Tibial artery (tissue), 4 donors: ENCODE measurements at regions not wholly inside any gene's neighbourhood (a gene's known extent, or its start where the extent isn't known, plus 50 kb on each side); places are given as distances from the start of the nearest gene placed in this dataset.

Experiments
- DNase-seq, 2 donors: peaks; one replicate each; pipeline ENCODE4 v3.0.0-alpha.2; 2019
- H3K27ac ChIP-seq, 2 donors: fragments of 200-600 bp; sonication (generic) in 1 of 2; 1 replicate in 1 of 2; 2 replicates in 1 of 2; pipeline ENCODE4 v1.5.1; 2018 to 2019; ENCODE audit warnings: mild to moderate bottlenecking in 1 of 2
- H3K27me3 ChIP-seq, 2 donors: fragments of 200-600 bp; sonication (generic) in 1 of 2; one replicate each; pipeline versions ENCODE4 v1.5.1 to v1.6.0; 2016 to 2019
- H3K36me3 ChIP-seq, 3 donors: fragments of 200-600 bp; sonication (generic) in 2 of 3; one replicate each; pipeline ENCODE4 v1.5.1; 2016 to 2019; ENCODE audit warnings: mild to moderate bottlenecking in 2 of 3
- H3K4me1 ChIP-seq, 4 donors: fragments of 200-600 bp; sonication (generic) in 2 of 4; 1 replicate in 3 of 4; 2 replicates in 1 of 4; pipeline ENCODE4 v1.5.1; 2016 to 2019
- H3K4me3 ChIP-seq, 2 donors: fragments of 200-600 bp; sonication (generic) in 1 of 2; 1 replicate in 1 of 2; 2 replicates in 1 of 2; pipeline ENCODE4 v1.5.1; 2018 to 2019; ENCODE audit warnings: mild to moderate bottlenecking in 2 of 2
- H3K9me3 ChIP-seq, 3 donors: fragments of 200-600 bp; sonication (generic) in 1 of 3; one replicate each; pipeline ENCODE4 v1.5.1; 2016 to 2019
- intact Hi-C: fragments of 100-400 bp; cut with DNase I; formaldehyde crosslinking; loops from one replicate; pipeline ENCODE4 v1.15.0; 2023; ENCODE audit warnings: low total_unique reads
- TF ChIP-seq, protein P1 (sequence below), 2 experiments: fragments of 200-600 bp in 1 of 2; fragments of 450-650 bp in 1 of 2; IDR thresholded peaks; one replicate each; pipeline ENCODE4 v1.5.1; 2017 to 2019; ENCODE audit warnings: antibody characterized with exemption in 2 of 2, mild to moderate bottlenecking in 1 of 2, moderate library complexity in 1 of 2

DNA sequence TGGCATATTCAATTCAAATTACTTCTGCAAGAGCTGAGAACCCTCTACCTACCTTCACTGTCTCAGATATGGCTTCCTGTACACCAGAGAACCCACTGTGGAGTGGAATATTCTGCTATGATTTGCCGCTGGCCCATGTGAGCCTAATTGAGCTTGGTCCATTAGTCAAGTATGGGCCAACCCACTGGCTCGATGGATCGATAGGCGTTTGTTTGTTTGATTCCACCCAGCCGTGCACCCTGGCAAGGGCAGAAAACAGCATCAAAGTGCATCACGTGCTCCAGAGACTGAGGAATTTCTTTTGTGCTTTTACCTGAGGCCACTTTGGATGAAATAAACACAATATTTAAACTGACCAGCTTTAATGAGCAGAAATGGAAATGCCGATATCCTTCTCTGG is 426.3 kb downstream of the AACS start:
- Histone ChIP-seq H3K27me3 (no peaks in the 10 kb centered on the region), H3K4me1 (no peaks in the 10 kb centered on the region), H3K9me3 (no peaks in the 10 kb centered on the region), H3K27ac (no peak overlapping the region), H3K4me3 (no peak overlapping the region), H3K36me3 (no peaks in the 10 kb centered on the region)
- intact Hi-C loops = no loop called here
- TF ChIP-seq, protein P1, sequence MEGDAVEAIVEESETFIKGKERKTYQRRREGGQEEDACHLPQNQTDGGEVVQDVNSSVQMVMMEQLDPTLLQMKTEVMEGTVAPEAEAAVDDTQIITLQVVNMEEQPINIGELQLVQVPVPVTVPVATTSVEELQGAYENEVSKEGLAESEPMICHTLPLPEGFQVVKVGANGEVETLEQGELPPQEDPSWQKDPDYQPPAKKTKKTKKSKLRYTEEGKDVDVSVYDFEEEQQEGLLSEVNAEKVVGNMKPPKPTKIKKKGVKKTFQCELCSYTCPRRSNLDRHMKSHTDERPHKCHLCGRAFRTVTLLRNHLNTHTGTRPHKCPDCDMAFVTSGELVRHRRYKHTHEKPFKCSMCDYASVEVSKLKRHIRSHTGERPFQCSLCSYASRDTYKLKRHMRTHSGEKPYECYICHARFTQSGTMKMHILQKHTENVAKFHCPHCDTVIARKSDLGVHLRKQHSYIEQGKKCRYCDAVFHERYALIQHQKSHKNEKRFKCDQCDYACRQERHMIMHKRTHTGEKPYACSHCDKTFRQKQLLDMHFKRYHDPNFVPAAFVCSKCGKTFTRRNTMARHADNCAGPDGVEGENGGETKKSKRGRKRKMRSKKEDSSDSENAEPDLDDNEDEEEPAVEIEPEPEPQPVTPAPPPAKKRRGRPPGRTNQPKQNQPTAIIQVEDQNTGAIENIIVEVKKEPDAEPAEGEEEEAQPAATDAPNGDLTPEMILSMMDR (IDR thresholded peaks at IDR 0.05) = no peak
- no peak for DNase-seq

DNA sequence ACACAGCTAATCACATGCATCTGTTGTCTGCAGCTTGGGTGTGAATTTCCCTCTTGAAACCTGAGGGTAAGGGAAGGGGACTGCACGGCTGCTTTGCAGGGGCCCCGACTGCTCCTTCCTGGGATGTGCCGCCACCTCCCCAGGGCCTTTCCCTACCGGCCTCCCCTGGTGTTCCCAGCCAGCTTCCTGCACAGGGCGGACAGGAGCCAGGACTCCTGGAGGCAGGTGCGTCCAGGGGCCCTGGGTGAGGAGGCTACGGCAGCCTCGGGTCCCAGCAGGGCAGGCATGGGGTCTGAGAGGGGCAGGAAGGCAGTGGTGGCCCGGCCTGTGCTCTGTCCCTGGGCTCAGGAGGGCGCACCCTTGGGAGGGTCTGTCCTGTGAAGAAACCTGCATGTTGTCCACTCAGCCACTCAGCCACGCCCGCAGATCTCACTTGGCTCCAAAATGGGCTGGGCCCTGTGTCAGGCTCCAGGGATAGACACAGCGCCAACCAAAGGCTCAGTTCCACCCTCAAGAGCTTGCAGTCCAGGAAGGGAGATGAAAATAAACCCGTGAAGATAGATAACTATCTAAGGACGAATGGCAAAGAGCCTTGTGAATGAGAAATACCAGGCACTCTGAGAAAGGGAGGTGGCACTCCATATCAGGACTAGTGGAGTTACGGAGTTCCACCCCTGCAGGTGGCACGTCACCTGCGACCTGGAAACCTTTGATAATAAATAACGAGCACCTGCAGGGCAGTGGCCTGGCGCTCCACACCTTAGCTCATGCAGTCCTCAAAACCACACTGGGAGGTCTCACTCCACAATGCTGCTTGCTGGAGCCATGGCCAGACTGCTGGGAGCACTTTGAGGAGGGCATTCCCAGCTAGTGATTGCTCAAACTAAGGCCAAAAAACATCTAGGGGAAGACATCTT is 427.4 kb downstream of the AACS start:
- no peaks in the 10 kb centered on the region for H3K27me3 ChIP-seq
- TF ChIP-seq, protein P1 (IDR thresholded peaks at IDR 0.05) = no peak
- intact Hi-C loops = no loop called here
- no peak overlapping the region for H3K4me3 ChIP-seq
- no peaks in the 10 kb centered on the region for H3K4me1 ChIP-seq
- H3K36me3 ChIP-seq = no peaks in the 10 kb centered on the region
- no peak for DNase-seq
- H3K27ac ChIP-seq = no peak overlapping the region
- no peaks in the 10 kb centered on the region for H3K9me3 ChIP-seq

DNA sequence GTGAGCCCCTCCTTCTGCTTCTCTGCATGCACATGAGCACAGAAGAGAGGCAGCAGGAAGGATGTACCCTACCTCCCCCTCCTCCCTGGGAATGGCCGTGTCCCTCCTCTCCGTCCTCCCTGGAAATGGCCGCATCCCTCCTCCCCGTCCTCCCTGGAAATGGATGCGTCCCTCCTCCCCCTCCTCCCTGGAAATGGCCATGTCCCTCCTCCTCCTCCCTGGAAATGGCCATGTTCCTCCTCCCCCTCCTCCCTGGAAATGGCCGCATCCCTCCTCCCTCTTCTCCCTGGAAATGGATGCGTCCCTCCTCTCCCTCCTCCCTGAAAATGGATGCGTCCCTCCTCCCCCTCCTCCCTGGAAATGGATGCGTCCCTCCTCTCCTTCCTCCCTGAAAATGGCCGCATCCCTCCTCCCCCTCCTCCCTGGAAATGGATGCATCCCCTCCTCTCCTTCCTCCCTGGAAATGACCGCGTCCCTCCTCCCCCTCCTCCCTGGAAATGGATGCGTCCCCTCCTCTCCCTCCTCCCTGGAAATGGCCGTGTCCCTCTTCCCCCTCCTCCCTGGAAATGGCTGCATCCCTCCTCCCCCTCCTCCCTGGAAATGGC is 428.6 kb downstream of the AACS start:
- Histone ChIP-seq H3K27ac (no peak overlapping the region), H3K27me3 (no peaks in the 10 kb centered on the region), H3K4me3 (no peak overlapping the region), H3K9me3 (no peaks in the 10 kb centered on the region), H3K36me3 (no peaks in the 10 kb centered on the region), H3K4me1 (no peaks in the 10 kb centered on the region)
- intact Hi-C loops = no loop called here
- TF ChIP-seq, protein P1 (IDR thresholded peaks at IDR 0.05) = no peak
- no peak for DNase-seq

DNA sequence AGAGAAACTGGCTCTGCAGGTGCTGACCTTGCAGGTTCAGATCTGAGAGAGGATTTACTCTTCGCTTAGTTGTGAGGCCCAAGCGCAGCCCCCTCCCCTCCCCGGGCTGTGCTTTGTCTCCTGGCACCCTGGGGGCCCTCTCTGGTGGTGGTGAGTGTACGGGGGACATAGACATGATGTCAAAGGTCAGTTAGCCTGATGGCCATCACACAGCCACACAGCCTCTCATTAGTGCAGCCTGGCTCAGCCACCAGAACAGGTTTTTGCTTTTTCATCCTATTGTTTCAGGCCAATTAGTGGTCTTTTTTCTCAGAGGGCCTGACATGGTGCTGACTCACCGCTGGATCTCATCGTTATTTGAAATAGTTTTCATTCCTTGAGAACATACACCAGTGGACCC is 437.9 kb downstream of the AACS start:
- Histone ChIP-seq H3K27me3 (no peaks in the 10 kb centered on the region), H3K9me3 (no peaks in the 10 kb centered on the region)

DNA sequence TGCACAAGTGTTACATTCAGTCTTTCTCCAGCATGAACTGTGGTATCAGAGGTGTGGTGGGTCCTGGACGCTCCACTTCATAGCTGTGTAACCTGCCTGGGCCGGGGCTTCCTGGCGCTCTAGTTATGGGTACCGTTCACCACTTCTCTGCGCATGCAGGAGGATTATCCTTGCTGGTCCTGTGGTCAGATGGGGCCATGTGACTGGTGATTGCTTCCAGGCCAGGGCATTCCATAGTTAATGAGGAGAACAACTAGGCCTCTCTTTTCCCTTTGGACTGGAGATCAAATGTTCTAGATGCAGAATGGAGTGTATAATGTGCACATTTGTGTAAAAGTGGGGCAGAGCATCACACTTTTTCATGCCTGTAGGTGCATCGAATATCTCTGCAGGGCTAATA is 444.0 kb downstream of the AACS start:
- no peak overlapping the region for H3K27ac ChIP-seq
- H3K4me3 ChIP-seq = no peak overlapping the region
- H3K4me1 ChIP-seq = no peaks in the 10 kb centered on the region
- no peak for DNase-seq
- intact Hi-C loops = no loop called here
- no peaks in the 10 kb centered on the region for H3K27me3 ChIP-seq
- H3K36me3 ChIP-seq = no peaks in the 10 kb centered on the region
- TF ChIP-seq, protein P1 (IDR thresholded peaks at IDR 0.05) = no peak
- no peaks in the 10 kb centered on the region for H3K9me3 ChIP-seq

More for the DNA sequence above, 437.9 kb downstream of the AACS start:
- no peak overlapping the region for H3K27ac ChIP-seq
- intact Hi-C loops = no loop called here
- no peaks in the 10 kb centered on the region for H3K36me3 ChIP-seq
- H3K4me3 ChIP-seq = no peak overlapping the region
- TF ChIP-seq, protein P1 (IDR thresholded peaks at IDR 0.05) = no peak
- no peak for DNase-seq
- H3K4me1 ChIP-seq = no peaks in the 10 kb centered on the region
